HepG2 (cell line): ENCODE measurements at regions not wholly inside any gene's neighbourhood (a gene's known extent, or its start where the extent isn't known, plus 50 kb on each side); places are given as distances from the start of the nearest gene placed in this dataset.
A peak's percentile ranks its signal among the peaks of the same experiment; 100 is the strongest.

Source experiments
- FOSL2 ChIP-seq: sonication (generic); formaldehyde crosslinking; IDR thresholded peaks from 2 replicates; pipeline ENCODE4 v1.4.0; 2020; ENCODE audit warnings: missing genetic modification reagents
- FOXA1 ChIP-seq, 2 experiments: fragments of 450-650 bp in 1 of 2; sonication (generic) in 1 of 2; formaldehyde crosslinking in 1 of 2; IDR thresholded peaks; 2 replicates each; pipeline versions ENCODE4 v1.4.0 to v1.6.1; 2016 to 2020; ENCODE audit warnings: missing genetic modification reagents in 1 of 2
- MED1 ChIP-seq: sonication (generic); formaldehyde crosslinking; IDR thresholded peaks from 2 replicates; pipeline ENCODE4 v1.4.0; 2020; ENCODE audit warnings: missing genetic modification reagents
- MTA1 ChIP-seq: sonication (generic); formaldehyde crosslinking; IDR thresholded peaks from 2 replicates; pipeline ENCODE4 v1.4.0; 2020; ENCODE audit warnings: missing genetic modification reagents, mild to moderate bottlenecking, borderline replicate concordance
- NCOR1 ChIP-seq: fragments of 200-600 bp; sonication (generic); IDR thresholded peaks from 2 replicates; pipeline ENCODE4 v1.7.0; 2017; ENCODE audit warnings: antibody characterized with exemption, low read length, borderline replicate concordance
- PRMT3 ChIP-seq: sonication (generic); formaldehyde crosslinking; IDR thresholded peaks from 2 replicates; pipeline ENCODE4 v1.8.1; 2022; ENCODE audit warnings: low read depth, mild to moderate bottlenecking, moderate library complexity, missing genetic modification reagents, borderline replicate concordance
- ZNF34 ChIP-seq: sonication (generic); formaldehyde crosslinking; IDR thresholded peaks from 2 replicates; pipeline ENCODE4 v1.4.0; 2020; ENCODE audit warnings: mild to moderate bottlenecking, missing genetic modification reagents, borderline replicate concordance
- ZNF558 ChIP-seq: sonication (generic); formaldehyde crosslinking; IDR thresholded peaks from 2 replicates; pipeline ENCODE4 v1.9.0; 2022; ENCODE audit warnings: mild to moderate bottlenecking, missing genetic modification reagents, borderline replicate concordance
- TF ChIP-seq, protein P1 (sequence below): sonication (generic); formaldehyde crosslinking; IDR thresholded peaks from 2 replicates; pipeline ENCODE4 v1.4.0; 2020; ENCODE audit warnings: mild to moderate bottlenecking, missing genetic modification reagents, borderline replicate concordance
- TF ChIP-seq, protein P2 (sequence below): sonication (generic); formaldehyde crosslinking; IDR thresholded peaks from 2 replicates; pipeline ENCODE4 v1.9.0; 2021; ENCODE audit warnings: missing genetic modification reagents, borderline replicate concordance
- TF ChIP-seq, protein P3 (sequence below): IDR thresholded peaks from 2 replicates; pipeline ENCODE4 v1.6.1; 2016
- TF ChIP-seq, protein P4 (sequence below): IDR thresholded peaks from 2 replicates; pipeline ENCODE4 v1.6.1; 2016; ENCODE audit warnings: control low read depth
- TF ChIP-seq, protein P5 (sequence below): sonication (generic); formaldehyde crosslinking; IDR thresholded peaks from 2 replicates; pipeline ENCODE4 v1.5.1; 2020; ENCODE audit warnings: mild to moderate bottlenecking, missing genetic modification reagents, moderate library complexity
- TF ChIP-seq, protein P6 (sequence below): sonication (generic); formaldehyde crosslinking; IDR thresholded peaks from 2 replicates; pipeline ENCODE4 v1.5.0; 2020; ENCODE audit warnings: missing genetic modification reagents

DNA sequence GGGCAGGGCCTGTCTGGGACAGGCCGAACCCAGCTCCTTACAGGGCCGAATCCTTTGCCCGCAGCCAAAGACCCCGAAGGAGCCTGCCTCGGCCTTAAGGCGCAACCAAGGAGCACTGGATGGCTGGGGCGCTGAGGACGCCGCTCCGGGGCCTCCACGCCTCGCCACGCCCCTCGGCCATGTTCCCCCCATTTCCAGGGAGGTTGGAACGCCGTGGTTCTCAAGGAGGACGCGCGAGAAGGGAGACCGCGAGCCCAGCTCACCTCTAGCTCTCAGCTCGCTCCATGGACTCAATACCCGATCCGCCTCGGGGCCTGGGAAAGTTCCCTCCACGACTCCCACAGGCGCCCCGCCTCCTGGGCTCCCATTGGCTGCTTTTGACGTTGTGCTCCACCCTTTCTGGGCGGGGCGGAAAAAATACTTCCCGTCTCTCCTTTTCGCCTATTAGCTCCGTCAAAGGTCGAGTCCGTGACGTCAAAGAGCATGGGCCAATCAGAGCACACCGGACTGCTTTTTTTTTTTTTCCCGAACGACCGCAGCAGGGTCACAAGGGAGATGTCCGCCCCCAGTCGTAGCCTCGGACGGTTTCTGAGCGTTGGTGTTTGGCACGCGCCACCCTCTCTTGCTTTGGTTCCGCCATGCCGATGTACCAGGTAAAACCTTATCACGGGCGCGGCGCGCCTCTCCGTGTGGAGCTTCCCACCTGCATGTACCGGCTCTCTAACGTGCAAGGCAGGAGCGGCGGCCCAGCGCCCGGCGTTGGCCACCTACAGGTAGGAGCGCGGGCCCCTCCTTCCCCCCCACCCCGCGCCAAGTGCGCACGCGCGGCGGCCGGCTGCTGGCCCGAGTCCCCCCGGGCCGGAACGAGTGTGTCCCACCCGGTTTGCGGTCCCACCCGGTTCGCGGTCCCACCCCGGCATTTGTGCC, 305.7 kb downstream of the TYW1 start (continued):
- TF ChIP-seq, protein P1, sequence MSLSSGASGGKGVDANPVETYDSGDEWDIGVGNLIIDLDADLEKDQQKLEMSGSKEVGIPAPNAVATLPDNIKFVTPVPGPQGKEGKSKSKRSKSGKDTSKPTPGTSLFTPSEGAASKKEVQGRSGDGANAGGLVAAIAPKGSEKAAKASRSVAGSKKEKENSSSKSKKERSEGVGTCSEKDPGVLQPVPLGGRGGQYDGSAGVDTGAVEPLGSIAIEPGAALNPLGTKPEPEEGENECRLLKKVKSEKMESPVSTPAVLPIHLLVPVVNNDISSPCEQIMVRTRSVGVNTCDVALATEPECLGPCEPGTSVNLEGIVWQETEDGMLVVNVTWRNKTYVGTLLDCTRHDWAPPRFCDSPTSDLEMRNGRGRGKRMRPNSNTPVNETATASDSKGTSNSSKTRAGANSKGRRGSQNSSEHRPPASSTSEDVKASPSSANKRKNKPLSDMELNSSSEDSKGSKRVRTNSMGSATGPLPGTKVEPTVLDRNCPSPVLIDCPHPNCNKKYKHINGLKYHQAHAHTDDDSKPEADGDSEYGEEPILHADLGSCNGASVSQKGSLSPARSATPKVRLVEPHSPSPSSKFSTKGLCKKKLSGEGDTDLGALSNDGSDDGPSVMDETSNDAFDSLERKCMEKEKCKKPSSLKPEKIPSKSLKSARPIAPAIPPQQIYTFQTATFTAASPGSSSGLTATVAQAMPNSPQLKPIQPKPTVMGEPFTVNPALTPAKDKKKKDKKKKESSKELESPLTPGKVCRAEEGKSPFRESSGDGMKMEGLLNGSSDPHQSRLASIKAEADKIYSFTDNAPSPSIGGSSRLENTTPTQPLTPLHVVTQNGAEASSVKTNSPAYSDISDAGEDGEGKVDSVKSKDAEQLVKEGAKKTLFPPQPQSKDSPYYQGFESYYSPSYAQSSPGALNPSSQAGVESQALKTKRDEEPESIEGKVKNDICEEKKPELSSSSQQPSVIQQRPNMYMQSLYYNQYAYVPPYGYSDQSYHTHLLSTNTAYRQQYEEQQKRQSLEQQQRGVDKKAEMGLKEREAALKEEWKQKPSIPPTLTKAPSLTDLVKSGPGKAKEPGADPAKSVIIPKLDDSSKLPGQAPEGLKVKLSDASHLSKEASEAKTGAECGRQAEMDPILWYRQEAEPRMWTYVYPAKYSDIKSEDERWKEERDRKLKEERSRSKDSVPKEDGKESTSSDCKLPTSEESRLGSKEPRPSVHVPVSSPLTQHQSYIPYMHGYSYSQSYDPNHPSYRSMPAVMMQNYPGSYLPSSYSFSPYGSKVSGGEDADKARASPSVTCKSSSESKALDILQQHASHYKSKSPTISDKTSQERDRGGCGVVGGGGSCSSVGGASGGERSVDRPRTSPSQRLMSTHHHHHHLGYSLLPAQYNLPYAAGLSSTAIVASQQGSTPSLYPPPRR, result 0 out of 2 replicates have a peak, but pooled peaks have one; percentile 34
- TF ChIP-seq NCOR1 (no peak), ZNF34 (no peak), FOXA1 (IDR thresholded peaks at IDR 0.05) (no peak), FOXA1 (CRISPR knock-in tag; IDR thresholded peaks at IDR 0.05) (no peak), FOSL2 (no peak), MED1 (peak; percentile 12; the same call in 1 of the 2 replicates), MTA1 (CRISPR knock-in tag) (peak; percentile 57; the same call in 1 of the 2 replicates), PRMT3 (CRISPR knock-in tag) (0 out of 2 replicates have a peak, but pooled peaks have one; percentile 29), ZNF558 (peak; percentile 74; the same call in 1 of the 2 replicates)
- TF ChIP-seq, protein P2, sequence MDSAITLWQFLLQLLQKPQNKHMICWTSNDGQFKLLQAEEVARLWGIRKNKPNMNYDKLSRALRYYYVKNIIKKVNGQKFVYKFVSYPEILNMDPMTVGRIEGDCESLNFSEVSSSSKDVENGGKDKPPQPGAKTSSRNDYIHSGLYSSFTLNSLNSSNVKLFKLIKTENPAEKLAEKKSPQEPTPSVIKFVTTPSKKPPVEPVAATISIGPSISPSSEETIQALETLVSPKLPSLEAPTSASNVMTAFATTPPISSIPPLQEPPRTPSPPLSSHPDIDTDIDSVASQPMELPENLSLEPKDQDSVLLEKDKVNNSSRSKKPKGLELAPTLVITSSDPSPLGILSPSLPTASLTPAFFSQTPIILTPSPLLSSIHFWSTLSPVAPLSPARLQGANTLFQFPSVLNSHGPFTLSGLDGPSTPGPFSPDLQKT (CRISPR knock-in tag), result no peak
- TF ChIP-seq, protein P3, sequence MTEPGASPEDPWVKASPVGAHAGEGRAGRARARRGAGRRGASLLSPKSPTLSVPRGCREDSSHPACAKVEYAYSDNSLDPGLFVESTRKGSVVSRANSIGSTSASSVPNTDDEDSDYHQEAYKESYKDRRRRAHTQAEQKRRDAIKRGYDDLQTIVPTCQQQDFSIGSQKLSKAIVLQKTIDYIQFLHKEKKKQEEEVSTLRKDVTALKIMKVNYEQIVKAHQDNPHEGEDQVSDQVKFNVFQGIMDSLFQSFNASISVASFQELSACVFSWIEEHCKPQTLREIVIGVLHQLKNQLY (CRISPR knock-in tag), result no peak
- TF ChIP-seq, protein P4, sequence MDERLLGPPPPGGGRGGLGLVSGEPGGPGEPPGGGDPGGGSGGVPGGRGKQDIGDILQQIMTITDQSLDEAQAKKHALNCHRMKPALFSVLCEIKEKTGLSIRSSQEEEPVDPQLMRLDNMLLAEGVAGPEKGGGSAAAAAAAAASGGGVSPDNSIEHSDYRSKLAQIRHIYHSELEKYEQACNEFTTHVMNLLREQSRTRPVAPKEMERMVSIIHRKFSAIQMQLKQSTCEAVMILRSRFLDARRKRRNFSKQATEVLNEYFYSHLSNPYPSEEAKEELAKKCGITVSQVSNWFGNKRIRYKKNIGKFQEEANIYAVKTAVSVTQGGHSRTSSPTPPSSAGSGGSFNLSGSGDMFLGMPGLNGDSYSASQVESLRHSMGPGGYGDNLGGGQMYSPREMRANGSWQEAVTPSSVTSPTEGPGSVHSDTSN (CRISPR knock-in tag), result no peak
- TF ChIP-seq, protein P5, sequence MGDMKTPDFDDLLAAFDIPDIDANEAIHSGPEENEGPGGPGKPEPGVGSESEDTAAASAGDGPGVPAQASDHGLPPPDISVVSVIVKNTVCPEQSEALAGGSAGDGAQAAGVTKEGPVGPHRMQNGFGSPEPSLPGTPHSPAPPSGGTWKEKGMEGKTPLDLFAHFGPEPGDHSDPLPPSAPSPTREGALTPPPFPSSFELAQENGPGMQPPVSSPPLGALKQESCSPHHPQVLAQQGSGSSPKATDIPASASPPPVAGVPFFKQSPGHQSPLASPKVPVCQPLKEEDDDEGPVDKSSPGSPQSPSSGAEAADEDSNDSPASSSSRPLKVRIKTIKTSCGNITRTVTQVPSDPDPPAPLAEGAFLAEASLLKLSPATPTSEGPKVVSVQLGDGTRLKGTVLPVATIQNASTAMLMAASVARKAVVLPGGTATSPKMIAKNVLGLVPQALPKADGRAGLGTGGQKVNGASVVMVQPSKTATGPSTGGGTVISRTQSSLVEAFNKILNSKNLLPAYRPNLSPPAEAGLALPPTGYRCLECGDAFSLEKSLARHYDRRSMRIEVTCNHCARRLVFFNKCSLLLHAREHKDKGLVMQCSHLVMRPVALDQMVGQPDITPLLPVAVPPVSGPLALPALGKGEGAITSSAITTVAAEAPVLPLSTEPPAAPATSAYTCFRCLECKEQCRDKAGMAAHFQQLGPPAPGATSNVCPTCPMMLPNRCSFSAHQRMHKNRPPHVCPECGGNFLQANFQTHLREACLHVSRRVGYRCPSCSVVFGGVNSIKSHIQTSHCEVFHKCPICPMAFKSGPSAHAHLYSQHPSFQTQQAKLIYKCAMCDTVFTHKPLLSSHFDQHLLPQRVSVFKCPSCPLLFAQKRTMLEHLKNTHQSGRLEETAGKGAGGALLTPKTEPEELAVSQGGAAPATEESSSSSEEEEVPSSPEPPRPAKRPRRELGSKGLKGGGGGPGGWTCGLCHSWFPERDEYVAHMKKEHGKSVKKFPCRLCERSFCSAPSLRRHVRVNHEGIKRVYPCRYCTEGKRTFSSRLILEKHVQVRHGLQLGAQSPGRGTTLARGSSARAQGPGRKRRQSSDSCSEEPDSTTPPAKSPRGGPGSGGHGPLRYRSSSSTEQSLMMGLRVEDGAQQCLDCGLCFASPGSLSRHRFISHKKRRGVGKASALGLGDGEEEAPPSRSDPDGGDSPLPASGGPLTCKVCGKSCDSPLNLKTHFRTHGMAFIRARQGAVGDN (CRISPR knock-in tag), result peak; percentile 90
- TF ChIP-seq, protein P6, sequence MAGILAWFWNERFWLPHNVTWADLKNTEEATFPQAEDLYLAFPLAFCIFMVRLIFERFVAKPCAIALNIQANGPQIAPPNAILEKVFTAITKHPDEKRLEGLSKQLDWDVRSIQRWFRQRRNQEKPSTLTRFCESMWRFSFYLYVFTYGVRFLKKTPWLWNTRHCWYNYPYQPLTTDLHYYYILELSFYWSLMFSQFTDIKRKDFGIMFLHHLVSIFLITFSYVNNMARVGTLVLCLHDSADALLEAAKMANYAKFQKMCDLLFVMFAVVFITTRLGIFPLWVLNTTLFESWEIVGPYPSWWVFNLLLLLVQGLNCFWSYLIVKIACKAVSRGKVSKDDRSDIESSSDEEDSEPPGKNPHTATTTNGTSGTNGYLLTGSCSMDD (CRISPR knock-in tag), result no peak
